CD1c-positive myeloid dendritic cell (primary cell): ENCODE measurements at regions not wholly inside any gene's neighbourhood (a gene's known extent, or its start where the extent isn't known, plus 50 kb on each side); places are given as distances from the start of the nearest gene placed in this dataset.
"Not testable (repeated sequence)": the region's sequence is repeated elsewhere in the genome, so short reads cannot be mapped to it uniquely, and the experiment has no call there.

Experiments used
- DNase-seq: peaks from one replicate; pipeline ENCODE4 v3.0.0-alpha.2; 2016; ENCODE audit errors: extremely low spot score

DNA sequence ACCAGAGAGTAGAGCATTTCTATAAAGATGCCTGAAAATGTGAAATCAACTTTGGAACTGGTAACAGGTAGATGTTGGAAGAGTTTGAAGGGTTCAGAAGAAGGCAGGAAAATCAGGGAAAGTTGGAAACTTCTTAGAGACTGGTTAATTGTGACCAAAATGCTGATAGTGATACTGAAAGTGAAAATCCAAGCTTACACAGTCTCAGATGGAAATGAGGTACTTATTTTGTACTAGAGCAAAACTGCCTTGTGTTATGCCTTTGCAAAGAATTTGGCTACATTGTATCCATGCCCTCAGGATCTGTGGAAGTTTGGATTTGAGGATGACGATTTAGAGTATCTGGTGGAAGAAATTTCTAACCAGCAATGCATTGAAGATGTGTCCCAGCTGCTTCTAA lies 430.6 kb upstream of the KCND2 start:
- no peak for DNase-seq

DNA sequence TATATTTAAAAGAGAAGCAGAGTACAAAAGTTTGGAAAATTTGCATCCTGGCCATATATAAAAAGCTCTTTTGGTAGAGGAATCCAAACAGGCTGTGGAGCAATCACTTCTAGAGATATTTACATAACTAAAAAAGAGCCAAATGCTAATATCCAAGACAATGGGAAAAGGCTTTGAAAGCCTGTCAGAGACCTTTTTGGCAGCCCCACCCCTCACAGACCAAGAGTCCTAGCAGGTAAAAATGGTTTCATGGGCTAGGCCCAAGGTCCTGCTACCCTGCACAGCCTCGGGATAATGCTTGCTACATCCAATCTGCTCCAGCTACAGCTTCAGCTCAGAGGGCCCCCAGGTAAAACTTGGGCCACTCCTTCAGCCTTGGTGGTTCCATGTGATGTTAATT lies 430.2 kb upstream of the KCND2 start:
- DNase-seq = no peak

DNA sequence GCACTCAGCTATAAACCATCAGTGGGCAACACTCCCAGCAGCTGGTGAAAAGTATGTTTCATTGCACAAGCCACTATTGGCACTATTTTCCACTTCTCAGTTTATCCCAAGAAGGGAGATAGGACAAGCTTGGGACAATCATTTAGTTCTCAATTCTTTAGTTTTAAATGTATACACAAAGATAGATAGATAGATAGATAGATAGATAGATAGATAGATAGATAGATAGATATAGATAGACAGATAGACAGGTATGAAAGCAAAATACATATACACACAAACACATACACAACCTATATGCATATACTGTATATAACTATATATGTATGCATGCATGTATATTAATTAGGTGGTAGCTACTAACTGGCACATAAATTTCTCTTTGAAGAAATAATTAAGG lies 411.6 kb upstream of the KCND2 start:
- no peak for DNase-seq

GRCh38 chr7:119868387-119868786 lies 404.6 kb upstream of the KCND2 start:
- DNase-seq = no peak

GRCh38 chr7:119879835-119880234 lies 393.1 kb upstream of the KCND2 start:
- DNase-seq = no peak

DNA sequence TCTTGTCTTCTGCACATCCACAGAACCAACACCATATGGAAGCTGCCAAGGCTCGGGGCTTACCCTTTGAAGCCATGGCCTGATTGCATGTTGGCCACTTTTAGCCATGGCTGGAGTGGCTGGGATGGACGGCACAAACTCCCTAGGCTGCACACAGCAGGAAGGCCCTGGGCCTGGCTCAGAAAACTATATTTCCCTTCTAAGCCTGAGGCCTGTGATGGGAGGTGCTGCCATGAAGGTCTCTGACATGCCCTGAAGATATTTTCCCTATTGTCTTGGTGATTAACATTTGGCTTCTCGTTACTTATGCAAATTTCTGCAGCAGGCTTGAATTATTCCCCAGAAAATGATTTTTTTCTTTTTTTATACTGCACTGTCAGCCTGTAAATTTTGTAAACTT lies 387.0 kb upstream of the KCND2 start:
- DNase-seq = no peak

- not testable (repeated sequence) for DNase-seq
Measured at GRCh38 chr7:119886525-119886924, 386.4 kb upstream of the KCND2 start.

GRCh38 chr7:119888251-119888650 lies 384.7 kb upstream of the KCND2 start:
- DNase-seq = no peak

GRCh38 chr7:119890631-119891030 lies 382.3 kb upstream of the KCND2 start:
- no peak for DNase-seq

- DNase-seq = no peak
Measured at GRCh38 chr7:119895320-119895719, 377.7 kb upstream of the KCND2 start.

DNA sequence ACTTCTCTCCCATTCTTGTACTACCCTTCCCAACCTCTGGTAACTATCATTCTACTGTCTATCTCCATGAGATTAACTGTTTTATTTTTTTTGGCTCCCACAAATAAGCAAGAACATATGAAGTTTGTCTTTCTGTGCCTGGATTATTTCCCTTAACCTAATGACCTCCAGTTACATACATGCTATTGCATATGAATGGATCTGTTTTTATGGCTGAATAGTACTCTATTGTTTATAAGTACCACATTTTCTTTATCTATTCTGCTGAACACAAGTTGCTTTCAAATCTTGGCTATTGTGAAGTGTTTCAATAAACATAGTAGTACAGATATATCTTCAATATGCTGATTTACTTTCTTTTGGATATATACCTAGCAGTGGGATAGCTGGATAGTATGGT lies 376.6 kb upstream of the KCND2 start:
- no peak for DNase-seq

GRCh38 chr7:119900996-119901672 lies 371.8 kb upstream of the KCND2 start:
- no peak for DNase-seq

- no peak for DNase-seq
Measured at GRCh38 chr7:119903085-119903484, 369.9 kb upstream of the KCND2 start.

DNA sequence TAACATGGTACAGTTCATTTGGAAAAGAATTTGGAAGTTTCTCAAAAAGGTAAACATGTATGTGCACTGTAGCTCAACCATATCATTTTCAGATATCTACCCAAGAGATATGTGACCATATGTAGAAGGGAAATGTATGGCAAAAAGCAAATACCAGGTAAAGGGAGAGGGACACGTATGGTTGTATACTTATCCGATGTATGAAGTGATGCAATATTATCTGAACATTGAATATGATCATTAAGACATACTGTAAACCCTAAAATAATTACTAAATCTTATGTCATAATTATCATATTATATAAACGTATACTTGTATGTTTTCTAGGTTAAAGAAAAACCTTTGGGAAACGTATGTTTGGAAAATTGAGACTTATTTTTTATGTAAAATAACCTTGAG lies 367.5 kb upstream of the KCND2 start:
- DNase-seq = no peak

GRCh38 chr7:119908948-119909347 lies 364.0 kb upstream of the KCND2 start:
- no peak for DNase-seq

DNA sequence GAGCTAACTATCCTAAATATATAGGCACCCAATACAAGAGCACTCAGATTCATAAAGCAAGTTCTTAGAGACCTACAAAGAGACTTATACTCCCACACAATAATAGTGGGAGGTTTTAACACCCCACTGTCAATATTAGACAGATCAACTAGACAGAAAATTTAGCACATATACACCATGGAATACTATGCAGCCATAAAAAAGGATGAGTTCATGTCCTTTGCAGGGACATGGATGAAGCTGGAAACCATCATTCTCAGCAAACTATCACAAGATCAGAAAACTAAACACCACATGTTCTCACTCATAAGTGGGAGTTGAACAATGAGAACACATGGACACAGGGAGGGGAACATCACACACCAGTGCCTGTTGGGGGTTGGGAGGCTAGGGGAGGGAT lies 358.9 kb upstream of the KCND2 start:
- not testable (repeated sequence) for DNase-seq

DNA sequence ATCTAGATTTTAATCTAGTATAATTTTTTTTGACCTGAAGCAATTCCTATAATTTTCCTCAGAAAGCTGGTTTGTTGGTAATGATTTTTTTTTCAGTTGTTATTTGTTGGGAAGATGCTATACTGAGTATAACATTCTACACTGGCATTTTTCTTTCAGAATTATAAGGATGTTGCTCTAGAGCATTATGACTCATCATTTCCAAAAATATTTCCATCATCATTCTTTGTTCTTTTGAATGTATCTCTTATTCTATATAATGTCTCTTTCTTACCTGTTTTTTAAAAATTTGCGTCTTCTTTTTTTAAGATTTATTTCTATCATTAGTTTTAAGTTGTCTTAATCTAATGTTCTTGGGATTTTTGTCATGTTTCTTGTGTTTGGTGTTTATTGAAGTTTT lies 356.5 kb upstream of the KCND2 start:
- no peak for DNase-seq

- no peak for DNase-seq
Measured at GRCh38 chr7:119918185-119918584, 354.8 kb upstream of the KCND2 start.

DNA sequence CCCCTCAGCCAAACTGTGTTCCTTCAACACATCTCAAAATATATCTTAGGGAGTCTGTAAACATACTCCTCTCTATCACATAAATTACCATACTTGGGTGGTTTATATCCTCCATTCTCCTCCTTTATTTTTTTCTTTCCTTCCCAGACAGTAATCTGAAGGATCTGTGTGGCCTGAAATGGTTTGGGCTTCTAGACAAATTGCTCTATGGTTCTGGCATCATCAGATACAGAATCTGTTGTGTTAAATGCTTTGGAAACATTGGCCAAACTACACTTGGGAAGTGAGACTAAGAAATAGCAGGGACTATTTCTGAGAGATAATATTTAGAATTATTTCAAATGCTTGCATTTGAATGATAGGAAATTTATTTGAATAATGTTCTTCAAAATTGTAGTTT lies 353.0 kb upstream of the KCND2 start:
- no peak for DNase-seq

DNA sequence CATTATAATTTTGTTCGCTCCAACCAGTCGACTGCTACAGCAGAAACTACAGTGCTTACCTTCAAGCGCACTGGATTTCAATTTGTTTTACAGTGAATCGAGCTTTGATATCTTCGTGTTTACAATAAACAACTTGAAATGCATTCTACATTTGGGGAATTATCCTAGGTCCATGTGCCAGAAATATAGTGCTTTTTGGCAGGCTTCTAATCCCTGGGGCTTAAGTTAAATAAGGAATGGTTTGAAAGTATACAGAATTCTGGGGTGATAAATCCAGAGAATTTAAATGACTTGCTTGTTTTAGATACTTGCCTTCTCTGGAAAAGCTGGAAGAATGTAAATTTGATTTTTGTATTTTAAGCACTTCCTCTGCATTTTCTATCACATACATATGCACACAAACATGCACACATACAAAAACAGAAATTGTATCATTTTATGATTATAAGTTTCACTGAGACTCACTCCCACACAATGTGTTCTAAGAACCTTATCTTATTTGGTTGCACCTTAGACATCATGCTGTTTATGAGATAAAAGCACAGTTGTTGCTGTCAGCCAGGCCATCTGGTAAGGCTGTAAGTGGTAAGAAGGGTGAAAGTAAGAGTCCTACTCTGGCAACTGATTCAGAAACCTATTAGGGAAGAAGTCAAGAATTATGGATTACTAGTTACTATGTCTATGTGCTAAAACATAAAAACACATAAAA lies 347.2 kb upstream of the KCND2 start:
- DNase-seq = no peak

DNA sequence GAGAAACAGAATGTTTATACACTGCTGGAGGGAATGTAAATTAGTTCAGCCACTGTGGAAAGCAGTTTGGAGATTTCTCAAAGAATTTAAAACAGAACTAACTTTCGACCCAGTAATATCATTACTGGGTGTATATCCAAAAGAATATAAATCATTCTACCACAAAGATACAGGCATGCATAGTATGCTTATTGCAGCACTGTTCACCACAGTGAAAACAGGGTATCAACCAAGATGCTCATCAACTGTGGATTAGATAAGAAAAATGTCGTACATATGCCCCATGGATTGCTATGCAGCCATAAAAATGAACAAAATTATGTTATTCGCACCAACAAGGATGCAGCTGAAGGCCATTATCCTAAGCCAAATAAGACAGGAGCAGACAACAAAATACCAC lies 343.1 kb upstream of the KCND2 start:
- no peak for DNase-seq

GRCh38 chr7:119931230-119931824 lies 341.6 kb upstream of the KCND2 start:
- no peak for DNase-seq

- no peak for DNase-seq
Measured at GRCh38 chr7:119935418-119936025, 337.5 kb upstream of the KCND2 start.
